KMS-11 (cell line): ENCODE measurements at regions not wholly inside any gene's neighbourhood (a gene's known extent, or its start where the extent isn't known, plus 50 kb on each side); places are given as distances from the start of the nearest gene placed in this dataset.

ENCODE experiments used
- H2AFZ ChIP-seq: fragments of 200-600 bp; sonication (generic); 2 replicates; pipeline ENCODE4 v1.6.1; 2016; ENCODE audit warnings: antibody characterized with exemption, mixed run types, low read depth
- H3K27ac ChIP-seq: fragments of 200-600 bp; sonication (generic); 2 replicates; pipeline ENCODE4 v1.6.1; 2016; ENCODE audit warnings: mild to moderate bottlenecking, mixed run types
- H3K27me3 ChIP-seq: fragments of 200-600 bp; sonication (generic); 2 replicates; pipeline ENCODE4 v1.6.1; 2017; ENCODE audit warnings: mild to moderate bottlenecking, low read depth, mixed run types, moderate library complexity; ENCODE audit not compliant: insufficient read depth
- H3K36me3 ChIP-seq: fragments of 200-600 bp; sonication (generic); 2 replicates; pipeline ENCODE4 v1.6.1; 2017; ENCODE audit warnings: mild to moderate bottlenecking, mixed run types; ENCODE audit not compliant: insufficient read depth
- H3K4me1 ChIP-seq: fragments of 200-600 bp; sonication (generic); 2 replicates; pipeline ENCODE4 v1.6.1; 2016; ENCODE audit warnings: mild to moderate bottlenecking, low read depth, mixed run types; ENCODE audit not compliant: poor library complexity, severe bottlenecking
- H3K4me2 ChIP-seq: fragments of 200-600 bp; sonication (generic); 2 replicates; pipeline ENCODE4 v1.7.0; 2016; ENCODE audit warnings: mild to moderate bottlenecking, mixed run types
- H3K4me3 ChIP-seq: fragments of 200-600 bp; sonication (generic); IDR thresholded peaks from 2 replicates; pipeline ENCODE4 v1.6.1; 2017; ENCODE audit warnings: low read depth, low read length, mixed read lengths; ENCODE audit not compliant: insufficient read depth
- H3K79me2 ChIP-seq: fragments of 200-600 bp; sonication (generic); 2 replicates; pipeline ENCODE4 v1.6.1; 2016; ENCODE audit warnings: low read depth, mixed run types; ENCODE audit not compliant: insufficient read depth
- H3K9ac ChIP-seq: fragments of 200-600 bp; sonication (generic); 2 replicates; pipeline ENCODE4 v1.6.1; 2016; ENCODE audit warnings: mild to moderate bottlenecking, mixed run types
- H4K20me1 ChIP-seq: fragments of 200-600 bp; sonication (generic); 2 replicates; pipeline ENCODE4 v1.6.1; 2016; ENCODE audit warnings: mild to moderate bottlenecking, mixed run types; ENCODE audit not compliant: insufficient read depth
- TF ChIP-seq, protein P1 (sequence below): fragments of 200-600 bp; sonication (generic); conservative IDR thresholded peaks from 2 replicates; pipeline ENCODE4 v1.6.1; 2017; ENCODE audit warnings: low read depth, mild to moderate bottlenecking, antibody characterized with exemption, low read length, moderate library complexity, mixed read lengths

DNA sequence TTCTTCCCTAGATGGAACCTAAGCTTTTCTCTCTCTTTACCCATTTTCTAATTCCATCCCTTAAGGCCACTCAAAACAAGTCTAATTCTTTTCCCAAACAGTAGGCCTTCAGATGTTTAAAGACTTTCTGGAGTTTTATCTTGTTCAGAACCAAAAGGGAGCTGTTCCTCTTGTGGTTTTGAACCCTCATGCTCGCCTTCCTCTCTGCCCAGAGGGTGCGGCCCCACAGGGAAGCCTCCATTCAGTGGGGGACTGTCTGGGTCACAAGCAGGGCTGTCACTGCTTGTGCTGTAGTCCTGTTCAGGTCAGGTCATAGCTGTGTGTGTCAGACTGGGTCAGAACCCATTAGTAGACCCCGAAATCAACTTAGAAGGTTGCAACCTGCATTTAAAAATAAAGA lies 56.5 kb downstream of the TET3 start:
- Histone ChIP-seq H4K20me1 (peaks cover 6% of the 10 kb centered on the region; the same call in 1 of the 2 replicates), H3K36me3 (no peaks in the 10 kb centered on the region), H2AFZ (no peak overlapping the region), H3K4me1 (peaks cover 17% of the 10 kb centered on the region), H3K9ac (no peak overlapping the region), H3K4me2 (no peak overlapping the region), H3K27me3 (no peaks in the 10 kb centered on the region), H3K27ac (no peak overlapping the region), H3K4me3 (no peak overlapping the region), H3K79me2 (peaks cover 43% of the 10 kb centered on the region; the same call in 1 of the 2 replicates)
- TF ChIP-seq, protein P1, sequence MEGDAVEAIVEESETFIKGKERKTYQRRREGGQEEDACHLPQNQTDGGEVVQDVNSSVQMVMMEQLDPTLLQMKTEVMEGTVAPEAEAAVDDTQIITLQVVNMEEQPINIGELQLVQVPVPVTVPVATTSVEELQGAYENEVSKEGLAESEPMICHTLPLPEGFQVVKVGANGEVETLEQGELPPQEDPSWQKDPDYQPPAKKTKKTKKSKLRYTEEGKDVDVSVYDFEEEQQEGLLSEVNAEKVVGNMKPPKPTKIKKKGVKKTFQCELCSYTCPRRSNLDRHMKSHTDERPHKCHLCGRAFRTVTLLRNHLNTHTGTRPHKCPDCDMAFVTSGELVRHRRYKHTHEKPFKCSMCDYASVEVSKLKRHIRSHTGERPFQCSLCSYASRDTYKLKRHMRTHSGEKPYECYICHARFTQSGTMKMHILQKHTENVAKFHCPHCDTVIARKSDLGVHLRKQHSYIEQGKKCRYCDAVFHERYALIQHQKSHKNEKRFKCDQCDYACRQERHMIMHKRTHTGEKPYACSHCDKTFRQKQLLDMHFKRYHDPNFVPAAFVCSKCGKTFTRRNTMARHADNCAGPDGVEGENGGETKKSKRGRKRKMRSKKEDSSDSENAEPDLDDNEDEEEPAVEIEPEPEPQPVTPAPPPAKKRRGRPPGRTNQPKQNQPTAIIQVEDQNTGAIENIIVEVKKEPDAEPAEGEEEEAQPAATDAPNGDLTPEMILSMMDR = no peak

DNA sequence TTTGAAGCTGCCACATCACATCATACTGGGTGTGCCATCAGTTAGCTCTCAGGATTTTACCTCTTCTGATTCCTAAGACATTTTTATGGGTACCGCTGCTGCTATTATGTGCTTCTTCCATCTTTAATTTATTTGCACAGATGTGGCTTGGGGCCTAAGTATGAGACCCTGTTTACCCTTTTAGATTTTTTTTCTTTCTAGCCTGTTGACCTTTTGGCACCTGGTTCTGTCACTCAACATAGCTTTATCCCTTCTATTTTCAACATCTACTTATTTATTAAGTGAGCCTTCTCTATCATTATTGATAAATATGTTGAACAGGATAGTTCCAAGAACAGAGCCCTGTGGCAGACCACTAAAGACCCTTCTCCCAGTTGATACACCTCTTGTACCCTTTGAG lies 57.0 kb downstream of the TET3 start:
- Histone ChIP-seq H3K9ac (no peak overlapping the region), H3K27me3 (no peaks in the 10 kb centered on the region), H3K4me3 (no peak overlapping the region), H3K4me1 (peaks cover 12% of the 10 kb centered on the region), H3K79me2 (peaks cover 38% of the 10 kb centered on the region; the same call in 1 of the 2 replicates), H3K4me2 (no peak overlapping the region), H3K27ac (no peak overlapping the region), H4K20me1 (peaks cover 6% of the 10 kb centered on the region; the same call in 1 of the 2 replicates), H3K36me3 (no peaks in the 10 kb centered on the region), H2AFZ (no peak overlapping the region)
- TF ChIP-seq, protein P1 = no peak

DNA sequence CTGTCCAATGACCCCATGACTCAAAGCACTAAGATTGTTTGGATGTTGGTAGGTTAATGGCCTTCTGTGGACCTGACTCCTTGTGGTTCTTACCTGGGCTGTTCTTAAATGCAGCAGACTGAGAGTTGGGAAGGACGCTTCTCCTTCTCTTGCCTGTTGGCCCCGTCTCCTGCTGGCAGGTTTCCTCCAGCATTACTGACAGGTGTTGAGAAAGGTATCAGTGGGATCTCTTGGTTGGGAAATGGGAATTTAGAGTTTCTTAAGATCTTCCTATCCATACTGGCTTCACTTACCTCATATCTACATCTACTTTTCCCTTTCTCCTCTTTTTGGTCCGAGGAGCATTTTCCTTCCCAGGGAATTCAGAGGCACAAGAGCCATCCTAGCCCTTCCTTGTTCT lies 57.9 kb downstream of the TET3 start:
- Histone ChIP-seq H3K4me1 (peaks cover 3% of the 10 kb centered on the region), H3K27me3 (no peaks in the 10 kb centered on the region), H3K36me3 (no peaks in the 10 kb centered on the region), H3K4me2 (no peak overlapping the region), H3K79me2 (peaks cover 31% of the 10 kb centered on the region; the same call in 1 of the 2 replicates), H3K9ac (no peak overlapping the region), H2AFZ (no peak overlapping the region), H3K27ac (no peak overlapping the region), H4K20me1 (peaks cover 2% of the 10 kb centered on the region; the same call in 1 of the 2 replicates), H3K4me3 (no peak overlapping the region)
- TF ChIP-seq, protein P1 = no peak

DNA sequence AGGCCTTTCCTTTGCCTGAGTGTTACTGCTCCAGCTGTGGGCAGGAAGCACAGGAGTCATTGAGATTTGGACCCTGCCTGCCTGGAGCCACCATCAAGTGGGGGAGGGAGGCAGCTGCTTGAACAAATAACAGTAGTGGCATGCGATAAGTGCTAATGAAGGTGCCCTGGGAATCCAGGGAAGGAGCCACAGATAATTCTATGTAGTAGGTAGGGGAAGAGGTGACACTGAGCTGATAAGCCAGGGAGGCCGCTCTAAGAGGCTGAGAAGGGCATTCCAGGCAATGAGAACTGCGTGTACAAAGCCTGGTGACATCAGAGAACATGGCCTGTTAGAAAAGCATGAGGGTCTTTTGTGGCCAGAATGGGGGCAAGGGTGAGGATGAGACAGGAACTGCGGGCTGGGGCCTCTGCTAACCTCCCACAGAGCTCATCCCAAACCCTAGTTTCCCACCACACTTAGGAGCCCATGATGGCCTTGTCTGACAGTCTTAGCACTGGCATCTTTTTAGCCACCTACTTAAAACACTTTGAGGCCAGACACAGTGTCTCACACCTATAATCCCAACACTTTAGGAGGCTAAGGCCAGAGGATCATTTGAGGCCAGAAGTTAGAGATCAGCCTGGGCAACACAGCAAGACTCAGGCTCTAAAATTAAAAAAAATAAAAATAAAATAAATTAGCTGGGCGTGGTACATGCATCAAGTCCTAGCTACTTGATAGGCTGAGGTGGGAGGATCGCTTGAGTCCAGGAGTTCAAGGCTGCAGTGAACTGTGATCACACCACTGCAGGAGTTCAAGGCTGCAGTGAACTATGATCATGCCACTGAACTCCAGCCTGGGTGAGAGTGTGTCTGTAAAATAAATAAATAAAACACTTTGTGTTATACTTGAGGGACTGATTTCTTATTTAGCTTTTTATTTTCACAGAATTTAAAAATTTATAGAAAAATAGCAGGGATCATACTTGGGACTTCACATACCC lies 58.9 kb downstream of the TET3 start:
- H3K36me3 ChIP-seq = no peaks in the 10 kb centered on the region
- no peaks in the 10 kb centered on the region for H3K27me3 ChIP-seq
- no peaks in the 10 kb centered on the region for H4K20me1 ChIP-seq
- H3K4me1 ChIP-seq = no peaks in the 10 kb centered on the region
- no peak overlapping the region for H2AFZ ChIP-seq
- TF ChIP-seq, protein P1 = no peak
- H3K79me2 ChIP-seq = peaks cover 20% of the 10 kb centered on the region; the same call in 1 of the 2 replicates
- no peak overlapping the region for H3K4me3 ChIP-seq
- no peak overlapping the region for H3K4me2 ChIP-seq
- H3K27ac ChIP-seq = no peak overlapping the region
- no peak overlapping the region for H3K9ac ChIP-seq
